ENCODE measurements at regions not wholly inside any gene's neighbourhood (a gene's known extent, or its start where the extent isn't known, plus 50 kb on each side); places are given as distances from the start of the nearest gene placed in this dataset.

GRCh38 chr5:115381911-115382662 lies 85.6 kb upstream of the CCDC112 start:
- H3K4me3 ChIP-seq (ENCODE audit: low read depth, low read length) = no peak overlapping the region
- TF ChIP-seq CTCF (conservative IDR thresholded peaks at IDR 0.05; ENCODE audit: low read depth, low read length) = no peak
- DNase-seq (ENCODE audit: low read depth) = no peak

- TF ChIP-seq CTCF (conservative IDR thresholded peaks at IDR 0.05; ENCODE audit: low read depth, low read length) = no peak
- peak; percentile 26 for DNase-seq (ENCODE audit: low read depth)
- H3K4me3 ChIP-seq (ENCODE audit: low read depth, low read length) = no peak overlapping the region
Measured at GRCh38 chr5:115379622-115380344, 83.3 kb upstream of the CCDC112 start.

- no peak for TF ChIP-seq CTCF (conservative IDR thresholded peaks at IDR 0.05; ENCODE audit: low read depth, low read length)
- DNase-seq (ENCODE audit: low read depth) = no peak
- H3K4me3 ChIP-seq (ENCODE audit: low read depth, low read length) = no peak overlapping the region
Measured at GRCh38 chr5:115378754-115379153, 82.3 kb upstream of the CCDC112 start.

GRCh38 chr5:115377468-115378217 lies 81.2 kb upstream of the CCDC112 start:
- DNase-seq (ENCODE audit: low read depth) = peak; percentile 92
- TF ChIP-seq CTCF (conservative IDR thresholded peaks at IDR 0.05; ENCODE audit: low read depth, low read length) = peak; percentile 65
- H3K4me3 ChIP-seq (ENCODE audit: low read depth, low read length) = no peak overlapping the region

GRCh38 chr5:115375893-115376292 lies 79.4 kb upstream of the CCDC112 start:
- no peak overlapping the region for H3K4me3 ChIP-seq (ENCODE audit: low read depth, low read length)
- no peak for TF ChIP-seq CTCF (conservative IDR thresholded peaks at IDR 0.05; ENCODE audit: low read depth, low read length)
- peak; percentile 43 for DNase-seq (ENCODE audit: low read depth)

- TF ChIP-seq CTCF (conservative IDR thresholded peaks at IDR 0.05; ENCODE audit: low read depth, low read length) = peak; percentile 33
- no peak for DNase-seq (ENCODE audit: low read depth)
- H3K4me3 ChIP-seq (ENCODE audit: low read depth, low read length) = no peak overlapping the region
Measured at GRCh38 chr5:115374057-115374775, 77.8 kb upstream of the CCDC112 start.
